ENCODE measurements at regions not wholly inside any gene's neighbourhood (a gene's known extent, or its start where the extent isn't known, plus 50 kb on each side); places are given as distances from the start of the nearest gene placed in this dataset.

DNA sequence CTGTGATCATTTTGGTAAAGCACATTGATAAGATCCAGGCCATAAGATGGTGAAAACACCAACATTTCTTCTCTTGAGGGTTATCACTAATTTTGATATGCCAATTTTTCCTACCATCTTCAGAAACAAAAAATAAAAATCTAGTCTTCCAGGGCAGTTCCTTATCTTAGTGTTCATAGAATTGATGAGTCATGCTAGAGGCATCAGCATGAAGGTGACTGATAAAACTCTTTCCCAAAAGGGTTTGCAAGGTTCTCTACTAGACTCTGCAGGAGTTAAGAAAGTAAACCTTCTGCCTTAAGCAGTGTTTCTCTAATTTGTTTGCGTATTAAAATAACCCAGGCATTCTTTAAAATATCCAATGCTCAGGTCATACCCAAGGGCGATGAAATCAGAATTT, 483.1 kb upstream of the CNTNAP2 start:
- WGBS, 2 donors: 45 to 64% methylated on average over 2 of the region's 2 CpGs
- no peak overlapping the region for H3K9ac ChIP-seq (ENCODE audit: insufficient read depth in 1 of 2, low read length in 2 of 2)
- TF ChIP-seq, protein P1, sequence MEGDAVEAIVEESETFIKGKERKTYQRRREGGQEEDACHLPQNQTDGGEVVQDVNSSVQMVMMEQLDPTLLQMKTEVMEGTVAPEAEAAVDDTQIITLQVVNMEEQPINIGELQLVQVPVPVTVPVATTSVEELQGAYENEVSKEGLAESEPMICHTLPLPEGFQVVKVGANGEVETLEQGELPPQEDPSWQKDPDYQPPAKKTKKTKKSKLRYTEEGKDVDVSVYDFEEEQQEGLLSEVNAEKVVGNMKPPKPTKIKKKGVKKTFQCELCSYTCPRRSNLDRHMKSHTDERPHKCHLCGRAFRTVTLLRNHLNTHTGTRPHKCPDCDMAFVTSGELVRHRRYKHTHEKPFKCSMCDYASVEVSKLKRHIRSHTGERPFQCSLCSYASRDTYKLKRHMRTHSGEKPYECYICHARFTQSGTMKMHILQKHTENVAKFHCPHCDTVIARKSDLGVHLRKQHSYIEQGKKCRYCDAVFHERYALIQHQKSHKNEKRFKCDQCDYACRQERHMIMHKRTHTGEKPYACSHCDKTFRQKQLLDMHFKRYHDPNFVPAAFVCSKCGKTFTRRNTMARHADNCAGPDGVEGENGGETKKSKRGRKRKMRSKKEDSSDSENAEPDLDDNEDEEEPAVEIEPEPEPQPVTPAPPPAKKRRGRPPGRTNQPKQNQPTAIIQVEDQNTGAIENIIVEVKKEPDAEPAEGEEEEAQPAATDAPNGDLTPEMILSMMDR (IDR thresholded peaks at IDR 0.05; ENCODE audit: control extremely low read depth, extremely low read depth): no peak
- H3K4me1 ChIP-seq (ENCODE audit: control insufficient read depth in 5 of 5, insufficient read depth in 5 of 5, low read length in 5 of 5): no peaks in the 10 kb centered on the region
- no peaks in the 10 kb centered on the region for H3K36me3 ChIP-seq (ENCODE audit: control insufficient read depth in 4 of 4, insufficient read depth in 4 of 4, low read length in 4 of 4)
- no peaks in the 10 kb centered on the region for H3K9me3 ChIP-seq (ENCODE audit: control insufficient read depth in 4 of 4, insufficient read depth in 3 of 4, low read length in 3 of 4)
- no peak overlapping the region for H3K27ac ChIP-seq (ENCODE audit: low read depth in 1 of 2, low read length in 1 of 2)
- ATAC-seq (ENCODE audit: insufficient read depth, low FRiP score) (no peak), DNase-seq (no peak)
- no peaks in the 10 kb centered on the region for H3K27me3 ChIP-seq (ENCODE audit: control insufficient read depth in 3 of 3, insufficient read depth in 3 of 3, low read length in 2 of 3)
- no peak overlapping the region for H3K4me3 ChIP-seq

DNA sequence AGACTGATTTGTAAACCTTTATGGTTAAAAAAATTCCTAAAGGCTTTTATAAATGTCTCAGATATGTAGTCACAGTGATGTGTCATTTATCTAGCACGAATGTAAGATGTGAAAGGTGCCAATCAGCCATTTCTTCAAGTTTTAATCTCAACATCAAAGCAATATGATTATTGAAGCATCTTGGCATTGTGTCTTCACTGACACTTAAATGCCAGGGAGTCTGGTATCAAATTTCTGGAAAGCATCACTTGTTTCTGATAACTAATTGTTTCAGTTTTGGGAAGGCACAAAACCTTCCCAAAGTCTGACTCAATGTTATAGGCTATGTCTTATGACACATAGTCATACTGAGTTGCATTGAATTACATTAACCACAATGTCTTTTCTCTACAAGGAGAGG, 492.0 kb upstream of the CNTNAP2 start:
- no peaks in the 10 kb centered on the region for H3K36me3 ChIP-seq (ENCODE audit: control insufficient read depth in 4 of 4, insufficient read depth in 4 of 4, low read length in 4 of 4)
- H3K27ac ChIP-seq (ENCODE audit: low read depth in 1 of 2, low read length in 1 of 2): no peak overlapping the region
- no peak overlapping the region for H3K9ac ChIP-seq (ENCODE audit: insufficient read depth in 1 of 2, low read length in 2 of 2)
- DNase-seq (no peak), ATAC-seq (ENCODE audit: insufficient read depth, low FRiP score) (no peak)
- TF ChIP-seq, protein P1 (IDR thresholded peaks at IDR 0.05; ENCODE audit: control extremely low read depth, extremely low read depth): no peak
- no peaks in the 10 kb centered on the region for H3K4me1 ChIP-seq (ENCODE audit: control insufficient read depth in 5 of 5, insufficient read depth in 5 of 5, low read length in 5 of 5)
- H3K9me3 ChIP-seq (ENCODE audit: control insufficient read depth in 4 of 4, insufficient read depth in 3 of 4, low read length in 3 of 4): no peaks in the 10 kb centered on the region
- H3K4me3 ChIP-seq: no peak overlapping the region
- no peaks in the 10 kb centered on the region for H3K27me3 ChIP-seq (ENCODE audit: control insufficient read depth in 3 of 3, insufficient read depth in 3 of 3, low read length in 2 of 3)
- 87 to 88% methylated on average over 1 of the region's 1 CpG for WGBS, 2 donors

DNA sequence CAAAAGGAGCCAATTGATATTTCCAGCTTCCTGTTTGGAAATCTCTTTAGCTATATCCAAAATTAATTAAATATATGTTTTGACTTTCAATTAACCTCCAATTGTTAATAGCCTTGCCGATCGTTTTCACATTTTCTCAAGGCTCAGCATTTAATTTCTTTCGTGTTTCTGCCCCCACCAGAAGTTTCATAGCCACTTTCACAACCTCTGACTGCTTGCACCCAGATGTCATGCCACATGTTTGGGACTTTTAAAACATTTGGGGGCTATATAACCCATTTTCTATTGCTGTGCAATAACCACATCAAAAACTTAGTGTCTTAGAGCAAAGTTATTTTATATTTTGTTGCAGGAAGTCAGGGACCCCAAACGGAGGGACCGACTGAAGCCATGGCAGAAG, 510.6 kb upstream of the CNTNAP2 start:
- no peak for ATAC-seq (ENCODE audit: insufficient read depth, low FRiP score)
- Histone ChIP-seq H3K27me3 (ENCODE audit: control insufficient read depth in 3 of 3, insufficient read depth in 3 of 3, low read length in 2 of 3) (no peaks in the 10 kb centered on the region), H3K4me3 (no peak overlapping the region), H3K9me3 (ENCODE audit: control insufficient read depth in 4 of 4, insufficient read depth in 3 of 4, low read length in 3 of 4) (peaks cover 0 to 2% (median 0%) of the 10 kb centered on the region in 4 donors), H3K9ac (ENCODE audit: insufficient read depth in 1 of 2, low read length in 2 of 2) (no peak overlapping the region), H3K36me3 (ENCODE audit: control insufficient read depth in 4 of 4, insufficient read depth in 4 of 4, low read length in 4 of 4) (no peaks in the 10 kb centered on the region), H3K27ac (ENCODE audit: low read depth in 1 of 2, low read length in 1 of 2) (no peak overlapping the region), H3K4me1 (ENCODE audit: control insufficient read depth in 5 of 5, insufficient read depth in 5 of 5, low read length in 5 of 5) (no peaks in the 10 kb centered on the region)
- 80 to 92% methylated on average over 5 of the region's 5 CpGs for WGBS, 2 donors
- TF ChIP-seq, protein P1 (IDR thresholded peaks at IDR 0.05; ENCODE audit: control extremely low read depth, extremely low read depth): no peak
- no peak for DNase-seq

DNA sequence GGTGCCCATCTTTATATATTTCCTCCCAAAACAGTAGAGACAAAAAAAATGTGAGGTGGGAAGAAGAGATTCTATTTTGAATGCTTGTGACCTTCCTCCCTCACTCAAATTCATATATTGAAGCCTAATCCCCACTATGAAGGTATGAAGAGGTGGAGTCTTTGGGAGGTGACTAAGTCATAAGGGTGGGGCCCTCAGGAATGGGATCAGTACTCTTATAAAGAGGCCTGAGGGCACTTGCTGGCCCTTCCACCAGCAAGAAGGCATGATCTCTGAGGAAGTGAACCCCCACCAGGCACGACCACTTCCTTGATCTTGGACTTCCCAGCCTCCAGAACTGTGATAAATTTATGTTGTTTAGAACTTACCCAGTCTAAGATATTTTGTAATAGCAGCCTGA, 517.2 kb upstream of the CNTNAP2 start:
- Histone ChIP-seq H3K27me3 (ENCODE audit: control insufficient read depth in 3 of 3, insufficient read depth in 3 of 3, low read length in 2 of 3) (no peaks in the 10 kb centered on the region), H3K4me3 (no peak overlapping the region)

More for the DNA sequence above, 517.2 kb upstream of the CNTNAP2 start:
- WGBS, 2 donors: 50 to 57% methylated on average over 1 of the region's 1 CpG
- DNase-seq: no peak
- Histone ChIP-seq H3K36me3 (ENCODE audit: control insufficient read depth in 4 of 4, insufficient read depth in 4 of 4, low read length in 4 of 4) (no peaks in the 10 kb centered on the region), H3K9ac (ENCODE audit: insufficient read depth in 1 of 2, low read length in 2 of 2) (no peak overlapping the region), H3K4me1 (ENCODE audit: control insufficient read depth in 5 of 5, insufficient read depth in 5 of 5, low read length in 5 of 5) (no peaks in the 10 kb centered on the region), H3K27ac (ENCODE audit: low read depth in 1 of 2, low read length in 1 of 2) (no peak overlapping the region), H3K9me3 (ENCODE audit: control insufficient read depth in 4 of 4, insufficient read depth in 3 of 4, low read length in 3 of 4) (no peaks in the 10 kb centered on the region)
- TF ChIP-seq, protein P1 (IDR thresholded peaks at IDR 0.05; ENCODE audit: control extremely low read depth, extremely low read depth): no peak
- ATAC-seq (ENCODE audit: insufficient read depth, low FRiP score): no peak

Data from lung (tissue), 11 donors.